HG02840 (cell line): ENCODE measurements at regions not wholly inside any gene's neighbourhood (a gene's known extent, or its start where the extent isn't known, plus 50 kb on each side); places are given as distances from the start of the nearest gene placed in this dataset.
"Not testable (repeated sequence)": the region's sequence is repeated elsewhere in the genome, so short reads cannot be mapped to it uniquely, and the experiment has no call there.

ENCODE experiments used
- ATAC-seq: cut with Tn5 transposase; IDR thresholded peaks from one replicate; pipeline ENCODE4 v1.9.1; 2021; ENCODE audit warnings: mild to moderate bottlenecking, moderate library complexity, moderate number of reproducible peaks; ENCODE audit not compliant: unreplicated experiment, low FRiP score

DNA sequence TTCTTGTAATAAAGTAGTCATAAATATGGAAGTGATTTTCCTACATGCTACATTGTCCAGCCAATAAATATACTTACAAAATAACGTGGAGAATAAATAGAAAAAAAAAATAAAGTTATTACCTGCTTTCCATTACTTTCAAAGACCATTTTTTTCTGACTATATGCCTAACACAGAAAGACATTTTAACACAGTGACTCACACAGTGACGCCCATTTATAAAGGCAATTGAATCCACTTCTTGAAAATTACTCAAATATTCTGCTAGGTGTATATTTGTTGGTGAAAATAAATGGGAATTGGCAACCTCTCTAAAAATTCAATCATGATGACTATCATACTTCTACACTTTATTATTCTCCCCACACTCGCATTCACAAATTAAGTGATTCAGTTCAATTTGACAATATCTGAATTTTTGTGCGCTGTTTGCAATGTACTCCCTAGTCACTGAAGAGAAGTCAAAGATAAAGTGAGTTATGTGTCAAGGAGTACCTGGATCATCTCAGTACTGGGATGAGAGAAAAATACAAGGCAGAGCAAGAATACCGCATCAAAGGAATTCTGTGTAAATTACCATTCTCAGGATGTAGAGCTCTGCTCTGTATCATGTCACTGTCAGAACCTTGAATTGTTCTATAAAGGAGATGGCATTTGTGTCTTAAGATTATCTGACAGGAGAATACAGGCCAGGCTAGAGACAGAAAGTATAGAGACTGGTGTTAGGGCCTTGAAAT is 642.7 kb downstream of the IPMK start:
- ATAC-seq: no peak

DNA sequence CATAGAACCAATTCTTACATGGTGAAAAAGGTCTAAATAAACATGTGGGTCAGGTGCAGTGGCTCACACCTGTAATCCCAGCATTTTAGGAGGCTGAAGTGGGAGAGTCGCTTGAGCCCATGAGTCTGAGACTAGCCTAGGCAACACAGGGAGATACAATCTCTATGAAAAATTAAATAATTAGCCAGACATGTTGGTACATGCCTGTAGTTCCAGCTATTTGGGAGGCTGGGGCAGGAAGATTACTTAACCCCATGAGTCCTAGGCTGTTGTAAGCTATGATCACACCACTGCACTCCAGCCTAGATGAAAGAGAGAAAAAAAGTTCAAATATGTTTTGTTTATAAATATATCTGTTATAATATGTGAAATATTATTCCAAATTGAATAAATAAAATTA is 643.6 kb downstream of the IPMK start:
- no peak for ATAC-seq

DNA sequence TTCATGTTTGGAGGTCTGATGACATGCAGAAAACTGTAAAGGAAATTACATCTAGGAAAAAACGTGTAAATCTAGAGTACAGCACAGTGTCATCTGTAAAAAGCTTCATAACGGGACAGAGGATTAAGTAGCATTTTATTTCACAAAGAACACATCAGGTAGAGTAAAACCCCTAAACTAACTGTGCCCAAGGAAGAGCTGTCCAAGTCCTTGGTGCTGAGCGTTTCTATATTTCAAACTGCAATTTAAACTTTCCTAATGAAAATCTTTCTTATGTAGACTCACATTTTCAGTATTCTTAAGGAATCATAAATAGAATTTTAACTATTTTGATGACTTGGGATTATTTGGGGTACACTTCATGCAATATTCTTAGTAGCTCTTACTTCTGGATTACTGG is 646.2 kb downstream of the IPMK start:
- no peak for ATAC-seq

DNA sequence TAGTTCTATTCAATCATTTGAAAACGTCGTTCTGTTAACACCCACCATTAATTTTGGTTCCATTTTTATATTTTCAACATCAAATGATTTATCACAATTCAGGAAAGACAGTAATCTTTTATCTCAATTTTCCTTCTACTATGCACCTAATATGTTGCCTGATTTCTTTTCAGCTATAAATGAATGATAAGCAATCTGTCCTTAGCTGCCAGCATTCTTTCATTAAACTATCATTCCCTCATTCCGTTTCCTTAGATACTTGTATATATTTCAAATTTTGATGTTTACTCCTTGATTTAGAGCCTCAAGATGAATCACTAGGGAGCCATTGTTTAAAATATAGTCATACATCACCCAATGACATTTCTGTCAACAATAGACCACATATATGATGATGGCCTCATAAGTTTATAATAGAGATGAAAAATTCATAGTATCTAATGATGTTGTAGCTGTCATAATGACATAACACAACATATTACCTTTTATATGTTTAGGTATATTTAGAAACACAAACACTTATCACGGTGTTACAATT is 661.7 kb downstream of the IPMK start:
- ATAC-seq: no peak

DNA sequence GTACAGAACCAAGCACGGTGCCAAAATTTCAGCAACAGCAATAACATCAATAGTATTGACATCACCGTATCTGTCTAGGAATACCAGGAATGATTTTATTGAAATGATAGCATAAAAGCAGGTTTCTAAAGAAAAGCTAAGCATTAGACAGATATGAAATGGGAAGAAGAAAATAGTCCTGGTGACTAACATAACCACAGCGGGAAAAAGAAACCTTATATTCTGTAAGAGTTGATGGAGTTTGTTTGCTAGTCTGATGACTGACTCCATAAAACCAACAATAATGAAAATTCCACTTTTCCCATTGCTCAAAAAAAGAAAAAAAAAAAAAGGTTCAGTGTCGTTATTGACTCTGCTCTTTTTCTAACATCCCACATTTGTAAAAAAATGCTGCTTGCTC is 668.3 kb downstream of the IPMK start:
- ATAC-seq: no peak

DNA sequence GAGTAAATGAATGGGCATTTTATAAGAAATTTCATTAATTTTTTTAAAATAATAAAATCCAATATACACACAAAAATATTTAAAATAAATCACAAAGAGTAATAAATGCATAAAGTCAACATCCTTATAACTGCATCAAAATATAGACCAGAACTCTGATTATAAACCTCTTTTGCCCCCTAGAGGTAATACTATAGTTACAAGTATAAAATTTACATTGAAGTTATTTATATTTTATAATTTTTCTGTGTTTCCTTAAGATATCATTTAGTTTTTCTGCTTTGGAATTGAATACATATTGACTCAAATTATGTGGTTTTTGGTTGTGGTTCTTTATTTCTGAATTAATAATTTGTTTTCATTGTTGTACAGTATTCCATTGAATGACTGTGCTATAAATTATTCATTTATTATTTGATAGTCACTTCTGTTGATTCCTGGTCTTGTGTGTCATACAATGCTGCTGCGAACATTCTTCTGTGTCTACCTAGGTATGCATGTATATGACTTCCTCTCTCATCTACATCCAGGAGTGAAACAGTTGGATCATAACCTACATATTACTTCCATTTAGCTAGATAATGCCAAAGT is 673.6 kb downstream of the IPMK start:
- ATAC-seq: no peak

DNA sequence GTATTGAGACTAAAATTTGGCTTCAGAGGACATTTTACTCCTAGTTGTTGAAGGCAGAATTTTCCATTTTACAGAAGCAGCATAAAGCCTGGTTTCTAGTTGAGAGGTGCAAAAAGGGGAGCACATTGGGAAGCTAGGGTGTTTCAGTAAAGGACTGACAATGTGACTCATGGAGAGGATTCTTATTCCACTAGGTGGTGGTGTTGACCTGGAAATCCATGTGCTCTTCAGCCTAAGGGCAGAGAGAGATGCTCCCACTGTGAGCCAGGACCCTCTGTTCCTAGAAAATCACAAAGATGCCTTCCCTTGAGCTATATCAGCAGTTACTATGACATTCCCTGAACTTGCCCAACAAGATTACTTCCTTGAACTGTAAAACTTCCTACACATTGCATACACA is 687.8 kb downstream of the IPMK start:
- ATAC-seq: no peak

DNA sequence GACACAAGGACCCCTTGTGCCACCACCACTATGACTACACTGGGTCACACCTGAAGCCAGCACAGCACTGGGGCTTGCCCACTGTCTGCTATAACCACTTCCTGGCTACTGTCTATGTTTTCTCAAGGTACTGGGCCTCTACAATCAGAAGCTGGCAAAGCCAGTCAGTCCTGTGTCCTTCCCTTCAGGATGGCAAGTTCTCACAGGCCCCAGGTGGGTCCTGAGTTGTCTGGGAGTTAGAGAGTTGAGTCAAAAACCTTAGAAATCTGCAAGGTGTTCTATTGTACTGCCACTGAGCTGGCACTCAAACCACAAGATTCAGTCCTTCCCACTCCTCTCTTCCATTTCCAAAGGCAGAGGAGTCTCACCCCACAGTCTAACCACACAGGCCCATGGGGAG is 705.5 kb downstream of the IPMK start:
- ATAC-seq: no peak

DNA sequence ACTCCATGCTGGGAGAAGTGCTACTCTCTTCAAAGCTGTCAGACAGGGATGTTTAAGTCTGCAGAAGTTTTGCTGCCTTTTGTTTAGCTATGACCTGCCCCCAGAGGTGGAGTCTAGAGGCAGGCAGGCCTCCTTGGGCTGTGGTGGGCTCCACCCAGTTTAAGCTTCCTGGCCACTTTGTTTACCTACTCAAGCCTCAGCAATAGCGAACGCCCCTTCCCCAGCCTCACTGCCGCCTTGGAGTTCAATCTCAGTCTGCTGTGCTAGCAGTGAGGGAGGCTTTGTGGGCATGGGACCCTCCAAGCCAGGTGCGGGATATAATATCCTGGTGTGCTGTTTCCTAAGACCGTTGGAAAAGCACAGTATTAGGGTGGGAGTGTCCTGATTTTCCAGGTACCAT is 715.9 kb downstream of the IPMK start:
- not testable (repeated sequence) for ATAC-seq

DNA sequence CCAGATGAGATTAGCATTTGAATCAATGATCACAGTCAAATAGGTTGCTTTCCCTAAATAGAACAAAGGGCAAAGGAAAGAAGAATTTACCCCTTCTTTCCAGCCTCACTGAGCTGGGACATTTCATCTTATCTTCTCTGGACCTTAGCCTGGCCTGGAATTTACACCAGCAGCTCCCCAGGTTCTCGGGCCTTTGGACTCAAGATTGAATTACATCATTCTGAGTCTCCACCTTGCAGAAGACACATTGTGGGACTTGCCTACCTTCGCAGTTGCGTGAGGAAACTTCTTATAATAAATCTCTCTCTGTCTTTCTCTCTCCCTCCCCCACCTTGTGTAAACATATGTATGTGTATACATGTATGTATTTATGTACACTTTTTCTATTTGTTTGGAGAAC is 732.4 kb downstream of the IPMK start:
- no peak for ATAC-seq

DNA sequence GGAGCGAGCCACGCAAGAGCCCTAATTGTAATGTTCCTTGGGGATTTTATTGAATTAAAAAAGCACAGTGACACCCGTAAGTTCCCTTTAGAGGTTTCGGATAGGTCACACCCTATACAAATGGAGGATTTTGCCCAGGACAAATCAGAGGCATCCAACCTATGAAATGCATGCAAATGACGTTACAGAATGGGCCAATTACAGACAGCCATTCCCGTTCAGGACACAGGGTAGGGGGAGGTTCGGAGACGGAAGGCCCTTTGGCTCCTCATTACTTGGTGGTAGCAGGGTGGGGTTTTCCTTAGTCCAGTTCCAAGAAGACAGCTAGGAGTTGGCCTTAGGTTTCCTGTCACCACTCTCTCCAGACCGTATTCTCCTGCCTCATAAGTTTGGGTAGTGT is 754.1 kb downstream of the IPMK start:
- no peak for ATAC-seq

DNA sequence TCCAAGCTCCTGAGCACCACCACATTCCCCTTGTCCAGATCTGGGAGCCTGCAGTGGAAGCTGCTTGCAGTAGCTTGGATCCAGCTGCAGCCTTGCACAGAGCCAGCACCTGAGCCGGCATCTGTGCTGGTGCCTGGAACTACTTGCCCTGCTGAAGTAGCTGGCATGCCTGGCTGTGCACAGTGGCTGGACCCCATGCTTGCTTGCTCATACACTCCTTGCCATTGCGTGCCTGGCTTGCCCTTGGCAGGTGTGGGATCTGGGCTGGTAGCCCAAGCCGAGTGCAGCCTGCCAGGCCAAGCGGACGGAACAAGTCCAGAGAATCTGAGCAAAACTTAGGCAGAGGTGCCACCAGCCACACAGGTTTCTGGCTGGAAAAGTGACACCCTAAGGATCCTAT is 759.9 kb downstream of the IPMK start:
- ATAC-seq: no peak

DNA sequence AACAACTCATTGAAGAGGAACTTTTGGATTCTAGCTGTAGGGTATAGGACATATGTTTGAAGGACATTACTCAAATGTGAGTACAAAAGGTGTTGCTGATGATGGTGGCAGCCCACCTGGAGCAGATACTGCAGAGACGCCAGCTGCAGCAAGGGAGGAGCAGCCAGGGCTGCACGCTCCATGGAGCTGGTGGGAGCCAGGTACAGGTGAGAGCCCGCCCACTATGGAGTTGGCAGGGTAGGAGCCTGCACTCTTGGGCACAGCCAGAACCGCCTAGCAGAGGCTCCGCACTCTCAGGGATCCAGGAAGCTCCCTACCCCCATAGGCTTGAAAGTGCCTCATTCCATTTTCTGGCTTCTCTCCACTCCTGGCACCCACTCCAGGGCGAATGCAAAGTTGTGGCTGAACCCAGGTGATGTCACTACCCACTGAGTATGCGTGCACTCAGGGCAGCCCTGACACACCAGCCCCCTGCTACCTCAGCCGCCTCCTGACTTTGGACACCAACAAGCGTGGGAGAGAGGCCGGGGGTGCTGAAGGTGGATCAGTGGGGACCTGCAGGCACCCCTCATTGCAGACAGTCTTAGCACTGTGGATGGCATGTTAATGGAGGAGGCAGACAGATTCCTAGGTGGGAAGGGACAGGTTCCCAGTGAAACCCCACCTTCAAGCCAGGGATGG is 761.1 kb downstream of the IPMK start:
- no peak for ATAC-seq

DNA sequence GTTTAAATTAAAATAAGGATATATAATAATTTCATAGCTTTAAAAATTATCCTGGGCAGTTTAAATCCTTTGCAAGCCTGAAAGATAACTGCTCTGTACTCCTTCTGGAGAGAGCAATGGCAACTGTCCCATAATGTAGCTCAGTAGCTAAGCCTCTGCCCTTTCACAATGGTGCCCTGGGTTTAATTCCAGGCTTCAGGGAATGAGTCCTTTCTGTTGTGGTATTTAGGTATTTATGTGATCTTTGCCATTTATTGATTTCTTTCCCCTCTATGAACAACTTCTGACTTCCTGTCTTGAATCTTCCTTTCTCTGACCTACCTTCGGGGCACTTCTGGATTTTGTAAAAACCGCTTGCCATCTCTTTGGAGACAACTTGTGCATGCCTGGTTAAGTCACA is 773.2 kb downstream of the IPMK start:
- ATAC-seq: no peak

DNA sequence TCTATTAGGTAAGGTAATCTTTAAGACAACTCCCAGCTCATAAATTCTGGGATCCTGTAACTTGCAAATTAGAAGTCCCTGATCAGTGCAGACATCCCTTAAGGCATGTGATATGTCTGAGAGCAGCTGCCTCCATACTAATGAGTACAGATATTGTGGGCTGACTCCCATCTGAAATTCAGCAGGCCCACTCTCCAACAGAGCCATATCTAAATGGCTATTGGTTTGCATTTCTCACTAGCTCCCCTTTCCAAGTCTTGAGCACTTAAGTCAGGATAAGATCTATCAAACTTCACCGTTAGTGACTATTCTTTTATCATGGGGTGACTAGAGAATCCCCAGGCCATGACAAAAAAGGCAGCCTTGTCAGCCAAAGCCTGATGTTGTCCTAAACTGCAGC is 785.4 kb downstream of the IPMK start:
- no peak for ATAC-seq

DNA sequence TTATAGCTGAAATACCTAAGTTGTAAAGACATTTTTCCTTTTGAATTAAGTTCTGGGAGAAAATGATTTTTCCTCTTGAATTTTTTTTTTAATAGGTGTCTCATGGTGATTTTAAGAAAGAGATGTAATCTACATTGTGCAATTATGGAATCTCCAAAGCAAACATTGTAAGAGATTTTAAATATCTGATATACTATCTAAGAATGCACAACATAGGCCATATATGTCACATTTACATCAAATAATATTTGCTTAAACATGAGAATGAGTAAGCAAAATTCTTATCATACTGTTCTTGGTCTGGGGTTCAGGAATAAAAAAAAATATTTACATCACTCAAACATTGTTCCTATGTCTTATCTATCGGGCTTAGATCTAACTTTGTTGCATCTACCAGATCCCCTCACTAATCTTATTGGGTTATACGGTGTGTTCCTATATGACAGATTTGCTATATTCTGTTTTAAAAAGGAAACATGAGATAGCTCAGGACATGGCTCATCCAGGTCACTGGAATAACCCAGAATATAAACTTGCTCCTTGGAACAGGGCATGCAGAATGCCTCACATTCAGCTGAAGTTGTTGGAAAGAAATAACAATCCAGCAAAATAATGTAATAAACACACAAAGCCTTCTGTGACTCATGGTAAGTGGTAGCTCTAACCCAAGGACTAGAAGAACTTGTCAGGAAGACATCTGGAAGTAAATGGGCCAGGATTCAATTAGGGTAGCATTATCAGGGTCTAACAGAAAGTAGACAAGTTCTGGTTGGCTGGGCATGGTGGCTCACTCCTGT is 794.7 kb downstream of the IPMK start:
- ATAC-seq: no peak

DNA sequence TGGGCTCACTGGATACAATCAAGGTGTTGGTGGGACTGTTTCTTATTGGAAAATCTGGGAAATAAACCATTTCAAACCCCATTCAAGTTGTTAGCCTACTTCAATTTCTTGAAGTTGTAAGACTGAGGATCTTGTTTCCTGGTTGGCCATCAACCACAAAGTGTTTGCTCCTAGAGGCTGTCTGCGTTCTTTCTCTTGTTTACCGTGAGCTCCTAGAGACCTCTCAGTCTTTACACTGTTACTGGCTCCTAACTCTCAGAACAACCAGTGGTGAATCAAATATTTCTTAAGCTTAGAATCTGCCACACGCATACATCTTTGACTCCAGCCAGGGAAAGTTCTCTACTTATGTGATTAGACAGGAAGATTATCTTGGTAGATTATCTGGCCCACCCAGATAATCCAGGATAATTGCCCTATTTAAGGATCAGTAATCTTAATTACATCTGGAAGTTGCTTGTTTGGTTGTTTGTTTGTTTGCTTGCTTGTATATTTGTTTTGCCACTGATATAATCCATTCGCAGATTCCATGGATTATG is 798.7 kb downstream of the IPMK start:
- no peak for ATAC-seq

DNA sequence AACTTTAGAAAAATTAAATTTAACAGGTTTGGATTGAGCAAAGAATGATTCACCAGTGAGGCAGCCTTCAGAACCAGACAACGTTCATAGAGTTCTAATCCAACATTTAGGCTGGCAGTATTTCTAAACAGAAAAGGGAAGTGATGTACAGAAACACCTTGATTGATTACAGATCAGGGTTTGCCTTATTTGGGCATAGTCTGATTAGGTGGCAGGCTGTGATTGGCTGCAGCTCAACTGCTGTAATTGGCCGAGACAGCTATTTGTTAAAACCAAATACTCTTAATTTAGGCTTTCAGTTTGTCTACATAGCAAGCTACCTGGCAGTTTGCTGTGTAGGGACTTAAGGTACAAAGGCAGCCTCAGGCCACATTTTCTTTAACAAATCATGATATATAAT is 802.5 kb downstream of the IPMK start:
- ATAC-seq: no peak

DNA sequence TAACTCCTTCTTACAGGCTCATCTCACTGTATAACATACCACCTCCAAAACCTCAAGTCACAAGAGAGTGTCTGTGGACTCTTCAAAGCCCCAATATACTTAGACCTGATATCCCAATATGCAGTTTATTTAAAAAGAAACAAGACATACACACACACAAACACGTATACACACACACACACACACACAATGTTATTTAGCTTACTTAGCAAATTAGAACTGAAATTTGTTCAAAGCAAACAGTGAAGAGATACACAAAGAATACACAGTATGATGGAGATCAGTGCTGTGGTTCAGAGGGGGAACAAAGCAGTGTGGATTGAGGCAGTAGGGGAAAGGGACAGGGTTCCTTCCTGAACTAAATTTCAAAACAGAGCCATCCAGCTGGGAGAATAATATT is 807.2 kb downstream of the IPMK start:
- ATAC-seq: no peak

DNA sequence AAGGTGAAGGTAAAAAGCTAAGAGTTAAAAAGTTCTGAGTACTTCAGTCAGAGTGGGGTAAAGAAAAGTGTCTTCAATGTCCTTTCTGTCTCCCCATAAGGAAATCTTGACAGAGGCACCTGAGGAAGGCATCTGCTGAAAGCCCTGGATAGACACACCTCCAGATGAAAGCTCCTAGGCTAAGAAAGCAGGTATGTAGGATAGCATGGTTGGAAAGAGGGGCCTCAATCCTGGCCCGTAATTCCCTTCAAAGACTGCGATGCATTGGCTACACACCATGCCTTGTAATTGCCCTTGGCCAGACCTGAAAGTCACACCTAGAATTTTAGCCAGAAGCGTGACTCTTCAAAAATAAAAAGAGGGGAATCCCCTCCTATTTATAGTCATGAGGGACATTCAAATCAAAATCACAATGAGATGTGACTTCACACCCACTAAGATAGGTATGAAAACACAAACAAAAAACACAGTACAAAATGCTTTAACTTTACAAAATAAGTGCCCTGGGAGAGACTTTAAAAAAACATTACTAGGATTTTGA is 809.7 kb downstream of the IPMK start:
- no peak for ATAC-seq
